A673 (cell line): ENCODE measurements at regions not wholly inside any gene's neighbourhood (a gene's known extent, or its start where the extent isn't known, plus 50 kb on each side); places are given as distances from the start of the nearest gene placed in this dataset.

Experiments
- BruUV-seq: library from RNA; stranded (reverse); fragments of 400-500 nt; replicated peaks from 2 replicates; lab custom pipeline; 2021; lab: Mats Ljungman, UMichigan
- CTCF ChIA-PET: fragments of 300-600 bp; sonication (Branson Sonifier 250); formaldehyde crosslinking; loops from one replicate; lab custom pipeline; 2022; ENCODE audit warnings: antibody characterized with exemption; lab: Charles Lee
- POLR2A ChIA-PET: fragments of 300-600 bp; sonication (Branson Sonifier 250); formaldehyde crosslinking; loops from one replicate; lab custom pipeline; 2022; ENCODE audit warnings: antibody characterized with exemption; ENCODE audit not compliant: low non-redundant PET; lab: Charles Lee
- DNase-seq: peaks from one replicate; pipeline ENCODE4 v3.0.0-alpha.2; 2015; ENCODE audit warnings: low spot score
- H3K27ac ChIP-seq: fragments of 200-600 bp; sonication (generic); 2 replicates; pipeline ENCODE4 v1.5.1; 2016; ENCODE audit warnings: mixed run types, low read depth, mild to moderate bottlenecking, mixed read lengths, antibody characterized with exemption, low read length; ENCODE audit not compliant: poor library complexity, severe bottlenecking
- H3K27me3 ChIP-seq: fragments of 200-600 bp; sonication (generic); replicated peaks from 2 replicates; pipeline ENCODE4 v1.6.1; 2017; ENCODE audit warnings: mixed run types, low read depth, mild to moderate bottlenecking, mixed read lengths, antibody characterized with exemption, low read length; ENCODE audit not compliant: insufficient read depth, poor library complexity
- H3K36me3 ChIP-seq: fragments of 200-600 bp; sonication (generic); 2 replicates; pipeline ENCODE4 v1.6.1; 2016; ENCODE audit warnings: mixed run types, mild to moderate bottlenecking, mixed read lengths, antibody characterized with exemption, low read length; ENCODE audit not compliant: insufficient read depth, poor library complexity, severe bottlenecking
- H3K4me1 ChIP-seq: fragments of 200-600 bp; sonication (generic); 2 replicates; pipeline ENCODE4 v1.6.1; 2017; ENCODE audit warnings: mixed run types, mild to moderate bottlenecking, mixed read lengths, antibody characterized with exemption, low read length; ENCODE audit not compliant: insufficient read depth, poor library complexity, severe bottlenecking
- H3K4me3 ChIP-seq: fragments of 200-600 bp; sonication (generic); 2 replicates; pipeline ENCODE4 v1.5.1; 2016; ENCODE audit warnings: low read depth, mixed run types, mild to moderate bottlenecking, mixed read lengths, low read length; ENCODE audit not compliant: poor library complexity, severe bottlenecking
- H3K9me3 ChIP-seq: fragments of 200-600 bp; sonication (generic); 2 replicates; pipeline ENCODE4 v1.6.1; 2016; ENCODE audit warnings: mixed run types, low read depth, mild to moderate bottlenecking, mixed read lengths, antibody characterized with exemption, low read length; ENCODE audit not compliant: poor library complexity, severe bottlenecking
- CTCF ChIP-seq: fragments of 300-800, 200-600 bp; sonication (generic); conservative IDR thresholded peaks from 2 replicates; pipeline ENCODE4 v1.5.1; 2017; ENCODE audit warnings: low read depth, mild to moderate bottlenecking, antibody characterized with exemption, low read length, moderate library complexity, mixed read lengths
- EZH2 ChIP-seq: fragments of 200-600 bp; sonication (generic); IDR thresholded peaks from 2 replicates; pipeline ENCODE4 v1.6.1; 2017; ENCODE audit warnings: borderline replicate concordance, low read depth, mild to moderate bottlenecking, mixed read lengths, antibody characterized with exemption, low read length; ENCODE audit not compliant: poor library complexity, severe bottlenecking
- intact Hi-C: fragments of 100-400 bp; cut with micrococcal nuclease; formaldehyde crosslinking; loops from one replicate; pipeline ENCODE4 v1.10.0; 2022; ENCODE audit not compliant: unreplicated experiment

GRCh38 chr21:22253761-22254160 lies 1255.6 kb downstream of the NCAM2 start:
- Histone ChIP-seq H3K27me3 (no peaks in the 10 kb centered on the region), H3K4me3 (no peak overlapping the region), H3K36me3 (no peaks in the 10 kb centered on the region), H3K9me3 (no peaks in the 10 kb centered on the region), H3K4me1 (peaks cover 5% of the 10 kb centered on the region), H3K27ac (no peak overlapping the region)
- intact Hi-C loops = no loop called here
- TF ChIP-seq EZH2 (no peak), CTCF (no peak)
- POLR2A ChIA-PET = no interaction called here
- no peak for DNase-seq
- BruUV-seq = no TSS peak
- CTCF ChIA-PET = no interaction called here

GRCh38 chr21:22258821-22259220 lies 1260.6 kb downstream of the NCAM2 start:
- Histone ChIP-seq H3K36me3 (no peaks in the 10 kb centered on the region), H3K9me3 (peaks cover 5% of the 10 kb centered on the region), H3K4me3 (no peak overlapping the region), H3K27me3 (no peaks in the 10 kb centered on the region), H3K4me1 (peaks cover 5% of the 10 kb centered on the region), H3K27ac (no peak overlapping the region)
- ChIA-PET POLR2A (no interaction called here), CTCF (no interaction called here)
- intact Hi-C loops = no loop called here
- no TSS peak for BruUV-seq
- TF ChIP-seq CTCF (no peak), EZH2 (no peak)
- DNase-seq = no peak

GRCh38 chr21:22260274-22260673 lies 1262.1 kb downstream of the NCAM2 start:
- ChIA-PET POLR2A (no interaction called here), CTCF (interaction anchor here (0.5 kb wide), 1 partner anchor 1015 kb away, joined by 5 read pairs; no protein-coding TSS in a partner anchor)

More at GRCh38 chr21:22260274-22260673, 1262.1 kb downstream of the NCAM2 start:
- Histone ChIP-seq H3K27me3 (no peaks in the 10 kb centered on the region), H3K4me3 (no peak overlapping the region), H3K4me1 (peaks cover 5% of the 10 kb centered on the region), H3K9me3 (peaks cover 5% of the 10 kb centered on the region), H3K27ac (no peak overlapping the region), H3K36me3 (no peaks in the 10 kb centered on the region)
- TF ChIP-seq CTCF (no peak), EZH2 (no peak)
- intact Hi-C loops = no loop called here
- no peak for DNase-seq
- no TSS peak for BruUV-seq
